Brain pericyte (primary cell): ENCODE measurements at regions not wholly inside any gene's neighbourhood (a gene's known extent, or its start where the extent isn't known, plus 50 kb on each side); places are given as distances from the start of the nearest gene placed in this dataset.

ENCODE experiments used
- DNase-seq: peaks from one replicate; pipeline ENCODE4 v3.0.0-alpha.2; 2012; ENCODE audit warnings: low read depth, low spot score

DNA sequence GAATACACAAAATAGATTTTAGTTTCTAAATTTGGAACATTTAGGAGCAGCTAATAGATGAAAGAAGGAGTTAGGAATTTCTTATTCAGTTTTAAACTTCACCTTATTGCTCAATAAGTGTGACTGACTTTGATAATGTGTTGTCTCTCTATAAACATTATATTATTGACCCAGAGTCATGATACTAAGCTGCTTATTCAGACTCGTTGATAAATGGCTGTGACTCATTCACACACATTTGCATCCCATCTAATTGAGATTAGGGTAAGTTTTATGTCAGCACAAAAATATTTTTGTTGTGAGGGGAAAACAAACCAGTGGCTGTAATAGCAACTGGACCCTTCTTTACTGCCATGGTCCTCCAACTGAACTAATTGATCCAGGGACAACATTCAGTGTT is 137.6 kb downstream of the GOLIM4 start:
- DNase-seq = no peak

GRCh38 chr3:167952969-167953368 is 142.8 kb downstream of the GOLIM4 start:
- no peak for DNase-seq

DNA sequence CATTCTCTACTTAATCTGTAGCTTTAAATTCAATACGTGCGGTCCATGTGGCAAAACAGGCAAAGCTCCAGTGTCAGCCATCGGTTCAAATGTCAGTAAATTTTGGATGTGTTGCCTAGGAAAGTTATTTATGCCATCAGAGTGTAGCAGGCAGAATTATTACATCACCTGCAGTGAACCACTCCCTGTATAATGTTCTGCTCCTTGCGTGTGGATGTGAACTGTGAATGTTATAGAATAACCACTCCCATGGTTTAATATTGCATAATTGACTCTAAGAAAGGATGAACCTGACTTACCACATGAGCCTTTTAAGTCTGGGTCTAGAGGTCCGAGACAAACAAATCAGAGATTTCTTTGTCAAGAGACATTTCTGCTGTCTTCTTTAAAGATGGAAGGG is 145.5 kb downstream of the GOLIM4 start:
- DNase-seq = no peak

GRCh38 chr3:167941234-167941995 is 154.3 kb downstream of the GOLIM4 start:
- DNase-seq = peak; percentile 16

DNA sequence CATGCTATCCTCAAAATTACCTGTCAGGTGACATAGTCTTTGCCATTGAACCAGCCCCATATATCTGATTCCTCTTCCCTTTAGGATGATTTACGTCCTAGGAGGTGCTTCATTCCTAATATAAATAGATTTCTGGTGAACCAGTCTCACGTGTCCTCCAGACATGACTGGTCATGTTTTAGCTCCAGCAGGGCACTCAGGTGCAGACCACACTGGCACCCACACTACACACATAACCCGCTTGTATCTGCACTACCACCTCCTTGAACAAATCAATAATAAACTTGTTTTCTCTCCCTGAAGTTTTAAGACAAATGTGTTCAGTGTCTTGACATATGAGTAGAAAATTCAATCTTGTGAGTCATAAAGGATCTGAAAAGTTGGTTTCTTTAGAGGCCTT is 155.5 kb downstream of the GOLIM4 start:
- no peak for DNase-seq

DNA sequence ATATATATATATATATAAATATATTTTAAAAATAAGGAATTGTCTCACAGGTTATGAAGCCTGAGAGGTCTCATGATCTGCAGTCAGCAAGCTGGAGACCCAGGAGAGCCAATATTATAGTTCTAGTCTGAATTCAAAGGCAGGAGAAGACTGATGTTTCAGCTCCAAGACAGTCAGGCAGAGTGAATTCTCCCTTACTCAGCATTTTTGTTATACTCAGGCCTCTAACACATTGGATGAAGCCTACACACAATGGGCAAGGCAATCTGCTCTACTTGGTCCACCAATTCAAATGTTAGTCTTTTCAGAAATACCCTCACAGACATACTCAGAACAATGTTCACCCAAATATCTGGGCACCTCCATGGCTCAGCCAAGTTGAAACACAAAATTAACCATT is 157.2 kb downstream of the GOLIM4 start:
- DNase-seq = no peak

DNA sequence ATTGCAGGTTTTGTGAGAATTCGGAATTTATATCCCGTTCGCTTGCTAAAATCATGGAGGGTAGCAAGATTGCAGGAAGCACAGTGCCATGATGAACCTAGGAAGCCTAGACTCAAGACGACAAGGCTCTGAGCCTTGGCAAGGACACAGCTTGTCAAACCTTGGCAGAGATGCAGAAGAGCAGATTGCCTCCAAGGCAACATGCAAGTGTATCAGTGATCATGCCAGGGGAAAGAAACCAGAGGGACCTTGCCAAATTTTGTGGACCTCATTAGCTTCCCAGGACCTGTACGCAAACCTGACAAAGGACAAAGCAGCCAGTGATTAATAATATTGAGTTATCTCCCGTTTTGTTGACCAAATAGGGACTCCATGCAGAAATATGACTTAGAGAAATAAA is 159.7 kb downstream of the GOLIM4 start:
- DNase-seq = no peak

DNA sequence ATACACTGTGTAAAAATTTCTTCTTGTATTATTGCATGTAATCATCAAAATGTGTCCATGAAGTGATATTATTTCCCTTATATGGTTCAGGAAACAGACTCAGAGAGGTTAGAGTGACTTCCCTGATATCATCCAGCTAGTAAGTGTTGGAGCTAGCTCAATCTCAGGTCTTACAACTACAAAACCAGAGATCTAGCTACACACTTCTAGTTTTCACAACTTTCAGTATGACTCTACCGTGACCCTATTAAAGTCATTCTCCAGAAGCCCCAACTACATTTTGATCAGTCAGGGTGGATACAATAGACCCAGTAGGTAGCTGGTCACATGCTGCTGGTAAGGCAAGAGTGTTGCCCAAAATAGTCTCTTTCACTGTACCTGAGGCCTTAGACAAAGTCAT is 165.3 kb downstream of the GOLIM4 start:
- no peak for DNase-seq

DNA sequence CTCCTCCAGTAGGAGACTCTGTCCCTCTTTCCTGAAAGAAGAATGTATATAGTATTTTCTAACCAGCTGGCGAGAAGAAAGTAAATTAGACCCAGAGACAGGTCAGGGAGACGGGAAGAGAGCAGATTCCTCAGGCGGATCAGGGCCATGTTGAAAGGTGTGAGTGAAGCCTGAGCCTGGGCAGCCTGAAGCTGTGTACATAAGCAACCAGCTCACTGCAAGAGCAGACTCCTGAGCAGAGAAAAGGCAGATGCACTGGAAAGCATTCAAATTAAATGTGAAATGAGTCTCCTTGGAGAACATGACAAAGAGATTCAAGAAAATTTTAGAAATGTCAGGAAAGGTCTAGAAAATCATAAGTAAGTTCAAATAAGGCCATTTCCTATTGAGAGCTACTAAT is 165.8 kb downstream of the GOLIM4 start:
- no peak for DNase-seq

DNA sequence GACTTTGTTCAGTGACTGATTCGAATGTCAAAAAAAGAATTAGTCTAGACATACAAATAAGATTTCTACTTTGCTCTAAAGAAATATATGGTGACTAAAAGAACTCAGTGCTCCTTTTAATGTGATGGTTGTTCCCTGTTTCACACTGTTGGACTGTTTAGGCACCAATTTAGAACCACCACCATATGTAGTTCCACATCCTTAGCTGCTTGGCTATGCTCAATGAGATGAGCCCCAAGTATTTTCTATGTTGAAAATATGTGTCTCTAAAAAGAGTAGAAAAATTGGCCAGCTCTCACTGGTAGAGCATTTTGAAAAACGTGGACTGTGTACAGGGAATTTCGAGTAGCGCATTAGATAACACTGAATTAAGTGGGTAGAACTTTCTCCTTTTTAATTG is 167.3 kb downstream of the GOLIM4 start:
- DNase-seq = no peak

GRCh38 chr3:167920747-167921146 is 175.0 kb downstream of the GOLIM4 start:
- DNase-seq = no peak

DNA sequence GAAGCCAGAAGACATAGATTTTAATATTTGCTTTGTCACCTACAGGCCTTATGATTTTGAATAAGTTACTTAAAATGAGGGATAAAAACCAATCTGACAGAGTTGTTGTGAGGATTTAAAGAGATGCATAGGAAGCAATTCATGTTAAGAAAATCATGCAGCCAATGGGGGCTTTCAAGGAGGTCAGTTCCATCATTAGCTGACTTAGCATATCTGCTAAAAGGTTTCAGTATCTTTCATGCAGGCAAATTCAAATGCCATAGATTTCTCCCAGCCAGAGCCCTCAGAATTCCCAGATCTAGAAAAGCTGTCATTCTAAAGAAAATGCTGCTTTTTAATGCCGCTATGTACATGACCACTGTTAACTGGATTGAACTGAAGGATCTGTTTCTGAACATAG is 176.1 kb downstream of the GOLIM4 start:
- no peak for DNase-seq

DNA sequence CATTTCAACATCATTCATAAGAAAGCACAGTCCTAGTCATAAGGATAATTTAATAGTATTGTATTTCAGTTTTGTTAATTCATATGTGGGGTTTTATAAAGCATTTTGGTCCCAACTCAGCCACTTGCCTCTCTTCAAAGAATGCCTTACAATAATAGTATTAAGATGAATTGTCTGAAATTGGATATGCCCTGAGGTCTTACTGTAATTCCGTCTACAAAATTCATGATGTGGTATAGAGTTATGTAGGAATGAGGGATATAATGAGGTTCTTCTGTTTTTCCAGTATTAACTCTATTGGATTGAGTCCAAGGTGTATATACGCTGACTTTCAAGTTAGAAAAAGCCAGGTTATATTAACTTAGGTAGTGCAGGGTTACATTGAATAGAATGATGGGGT is 177.0 kb downstream of the GOLIM4 start:
- no peak for DNase-seq

DNA sequence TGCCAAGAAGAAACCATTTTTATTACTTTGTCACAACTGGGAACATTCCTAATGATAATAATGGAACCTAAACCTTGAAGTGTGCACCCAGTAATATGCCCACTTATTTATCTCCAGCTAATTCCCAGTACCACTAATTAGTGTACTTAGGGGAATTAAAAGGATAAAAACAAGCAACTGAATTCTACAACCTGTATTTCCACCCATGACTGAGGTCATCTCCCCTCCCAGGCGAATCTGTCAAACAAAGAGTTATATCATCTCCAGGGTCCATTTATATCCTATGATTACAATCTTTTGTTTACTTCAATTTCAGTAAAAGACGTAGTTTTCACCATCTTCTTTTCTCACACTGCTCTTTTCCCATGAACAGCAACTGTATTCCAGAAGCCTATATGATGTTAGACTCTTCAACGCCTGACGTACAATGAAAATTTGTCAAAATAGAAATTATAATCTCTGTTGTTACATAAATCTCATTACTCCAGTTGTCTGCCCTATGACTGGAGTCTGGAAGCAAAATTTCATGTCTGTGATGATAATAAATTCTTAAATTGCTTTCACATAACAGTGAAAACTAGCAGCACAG is 177.6 kb downstream of the GOLIM4 start:
- DNase-seq = no peak

DNA sequence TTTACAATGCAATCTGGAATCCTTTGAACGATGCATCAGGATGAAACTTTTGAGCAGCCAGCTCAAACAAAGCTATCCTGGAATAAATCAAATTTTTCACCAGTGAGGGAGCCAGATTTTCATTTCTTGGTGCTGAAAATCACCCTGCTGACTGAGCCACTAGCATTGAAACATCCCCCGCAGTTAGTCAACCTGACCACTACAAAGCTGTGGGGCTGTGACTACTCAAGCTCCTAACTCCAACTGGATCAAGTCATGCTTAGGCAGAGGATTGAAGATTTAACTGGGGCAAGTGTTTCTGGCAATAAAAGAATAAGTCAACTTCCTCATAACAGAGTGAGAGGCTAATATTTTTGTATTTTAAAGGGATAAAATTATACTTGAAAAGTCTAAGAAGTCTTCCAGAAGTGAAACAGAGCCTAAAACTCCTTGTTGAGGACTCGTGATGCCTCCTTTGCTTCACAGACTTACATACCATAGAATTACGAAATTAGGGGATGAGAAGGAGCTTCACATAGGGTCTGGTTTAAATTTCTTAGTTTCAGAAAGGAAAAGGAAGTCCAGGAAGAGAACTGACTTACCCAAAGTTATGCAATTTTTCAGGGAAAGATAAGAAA is 177.8 kb downstream of the SERPINI1 start:
- DNase-seq = no peak

DNA sequence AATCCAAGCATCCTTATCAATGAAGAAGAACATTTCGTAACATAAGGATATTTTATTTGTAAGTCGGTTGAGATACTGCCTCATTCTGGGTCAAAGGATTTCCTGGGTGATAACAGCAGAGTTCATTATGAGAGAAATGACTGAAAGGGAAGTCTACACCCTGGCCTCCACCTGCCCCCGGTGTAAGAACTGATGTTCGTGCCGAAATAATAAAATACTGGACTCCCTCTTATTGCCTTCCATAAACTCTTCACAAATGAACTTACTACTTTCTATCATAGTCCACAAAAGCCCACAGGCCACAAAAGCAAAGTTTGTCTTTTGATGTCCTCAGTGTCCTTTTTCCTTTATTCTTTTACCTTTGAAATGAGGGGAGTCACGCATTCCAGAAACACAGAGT is 174.4 kb downstream of the SERPINI1 start:
- no peak for DNase-seq

DNA sequence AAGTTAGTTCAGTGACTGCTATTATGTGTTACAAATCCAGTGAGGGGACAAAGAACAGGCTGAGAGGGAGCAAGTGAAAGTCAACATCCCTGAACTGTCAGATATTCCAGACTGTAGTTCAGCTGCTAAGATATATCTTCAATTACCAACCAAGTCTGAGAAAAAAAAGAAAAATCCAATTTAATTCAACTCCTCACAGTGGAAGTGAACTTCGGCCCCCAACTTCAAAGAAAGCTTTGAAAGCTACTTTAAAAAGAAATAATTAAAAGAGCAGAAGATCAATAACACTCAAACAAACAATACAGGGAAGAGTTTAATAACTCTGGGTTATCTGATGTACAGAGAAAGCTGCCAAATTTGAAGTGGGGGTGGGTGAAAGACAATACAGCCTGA is 174.0 kb downstream of the SERPINI1 start:
- no peak for DNase-seq

- no peak for DNase-seq
Observed at GRCh38 chr3:167908746-167909503, 173.4 kb downstream of the SERPINI1 start.

DNA sequence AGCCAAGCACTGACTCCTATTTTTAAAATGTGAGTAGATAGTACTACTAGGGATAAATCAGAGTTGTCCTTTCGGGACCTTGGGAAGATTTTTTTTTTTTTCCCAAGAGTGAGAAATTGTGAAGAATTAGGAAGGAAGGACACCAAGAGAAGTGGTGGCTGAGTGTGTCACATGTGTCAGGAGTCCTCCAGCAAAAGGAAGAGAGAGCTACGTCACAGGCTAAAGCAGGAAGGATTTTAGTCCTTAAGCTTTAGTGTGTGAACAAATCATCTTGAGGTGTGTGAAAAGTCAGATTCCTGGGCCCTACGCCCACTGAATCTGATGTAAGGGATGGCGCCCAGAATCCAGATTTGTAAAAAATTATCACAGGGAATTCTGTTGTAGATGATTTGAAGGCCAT is 172.7 kb downstream of the SERPINI1 start:
- no peak for DNase-seq

DNA sequence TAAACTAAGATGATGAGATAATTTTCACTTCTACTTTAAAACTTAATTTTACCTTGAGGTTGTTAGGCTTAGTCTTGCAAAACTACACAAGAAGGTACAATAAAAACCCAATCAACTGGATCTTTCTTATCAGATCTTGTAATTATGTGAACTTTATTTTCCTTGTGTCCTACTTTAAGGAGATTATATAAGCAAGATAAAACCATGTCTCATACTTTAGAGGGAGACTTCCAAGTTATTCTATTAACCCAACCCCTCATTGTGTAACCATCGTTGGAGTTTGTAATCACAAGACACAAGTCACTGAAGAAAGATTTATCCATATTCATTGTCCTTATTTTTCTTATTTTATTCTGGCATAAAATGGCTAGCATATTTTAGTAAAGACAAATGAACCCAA is 165.6 kb downstream of the SERPINI1 start:
- no peak for DNase-seq

GRCh38 chr3:167899093-167899492 is 163.6 kb downstream of the SERPINI1 start:
- DNase-seq = no peak

DNA sequence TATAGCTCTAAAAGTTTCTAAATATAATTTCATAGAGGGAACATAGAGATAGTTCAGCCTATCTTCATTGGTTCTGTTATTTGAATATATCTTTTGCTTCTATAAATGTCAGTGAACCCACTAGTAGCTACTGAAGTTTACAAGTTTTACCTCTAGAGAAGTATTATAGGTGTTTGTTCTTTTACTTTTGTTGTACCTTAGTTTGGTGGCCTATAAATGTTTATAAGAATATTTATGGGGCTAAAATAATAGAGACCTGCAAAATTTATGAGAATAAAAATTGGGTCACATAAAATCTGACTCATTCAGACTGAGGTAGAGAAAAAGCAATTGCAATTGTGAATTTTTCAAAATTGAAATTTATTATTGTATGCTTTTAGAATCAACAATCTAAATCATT is 162.6 kb downstream of the SERPINI1 start:
- DNase-seq = no peak

- DNase-seq = no peak
Observed at GRCh38 chr3:167895684-167896083, 160.2 kb downstream of the SERPINI1 start.
